GM21619 (cell line): ENCODE measurements at regions not wholly inside any gene's neighbourhood (a gene's known extent, or its start where the extent isn't known, plus 50 kb on each side); places are given as distances from the start of the nearest gene placed in this dataset.
"Not testable (repeated sequence)": the region's sequence is repeated elsewhere in the genome, so short reads cannot be mapped to it uniquely, and the experiment has no call there.

Source experiments
- ATAC-seq: cut with Tn5 transposase; IDR thresholded peaks from one replicate; pipeline ENCODE4 v1.9.1; 2021; ENCODE audit not compliant: unreplicated experiment

GRCh38 chr16:21487956-21488355 lies 111.4 kb upstream of the METTL9 start:
- ATAC-seq, result not testable (repeated sequence)

- ATAC-seq, result not testable (repeated sequence)
Observed at GRCh38 chr16:21499046-21499445, 100.3 kb upstream of the METTL9 start.

DNA sequence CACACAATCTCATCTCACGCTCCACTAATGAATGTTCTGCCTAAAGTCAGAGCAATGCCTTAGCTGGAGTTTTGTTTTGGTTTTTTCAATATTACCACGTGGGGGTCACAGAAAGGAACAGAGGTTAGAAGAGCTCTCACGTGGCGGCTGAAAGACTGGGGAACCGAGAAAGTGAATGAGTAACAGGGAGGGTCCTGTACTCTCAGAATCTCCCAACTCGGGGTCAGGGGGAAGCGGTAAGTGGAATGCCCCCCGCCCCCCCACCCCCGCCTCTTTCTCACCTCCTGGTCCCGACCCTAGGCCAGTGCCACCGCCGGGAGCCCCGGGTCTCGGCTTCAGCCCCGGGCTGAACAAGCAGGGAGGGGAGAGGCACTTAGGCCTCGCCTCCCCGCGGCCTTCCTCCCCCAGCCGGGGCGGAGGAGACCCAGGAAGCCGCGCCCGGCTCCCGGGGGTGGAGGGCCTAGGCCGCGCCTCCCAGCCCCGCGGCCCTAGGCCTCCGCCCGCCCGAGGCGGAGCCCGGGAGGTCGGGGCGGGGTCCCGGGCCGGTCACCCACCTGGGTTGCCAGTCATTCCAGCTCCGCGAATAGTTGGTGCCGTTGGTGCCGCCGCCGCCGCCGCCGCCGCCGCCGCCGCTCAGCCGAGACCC lies 98.0 kb upstream of the METTL9 start:
- ATAC-seq, result peak; percentile 33

- ATAC-seq, result peak; percentile 56
Observed at GRCh38 chr16:21501869-21502667, 97.3 kb upstream of the METTL9 start.

DNA sequence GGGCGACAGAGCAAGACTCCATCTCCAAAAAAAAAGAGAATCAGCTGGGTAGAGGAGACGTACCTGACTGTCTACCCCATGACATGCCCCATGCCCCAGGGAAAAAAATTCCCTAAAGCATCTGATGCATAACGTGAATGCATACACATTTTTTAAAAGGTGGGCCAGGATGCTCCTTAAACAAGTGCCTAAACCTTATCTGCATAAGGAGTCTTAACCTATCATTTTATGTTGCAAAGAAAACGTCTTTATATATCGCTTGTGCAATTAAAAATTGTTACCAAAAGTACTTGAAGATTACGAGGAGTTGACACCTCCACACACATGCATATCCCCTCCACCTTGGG lies 95.8 kb upstream of the METTL9 start:
- ATAC-seq, result not testable (repeated sequence)

DNA sequence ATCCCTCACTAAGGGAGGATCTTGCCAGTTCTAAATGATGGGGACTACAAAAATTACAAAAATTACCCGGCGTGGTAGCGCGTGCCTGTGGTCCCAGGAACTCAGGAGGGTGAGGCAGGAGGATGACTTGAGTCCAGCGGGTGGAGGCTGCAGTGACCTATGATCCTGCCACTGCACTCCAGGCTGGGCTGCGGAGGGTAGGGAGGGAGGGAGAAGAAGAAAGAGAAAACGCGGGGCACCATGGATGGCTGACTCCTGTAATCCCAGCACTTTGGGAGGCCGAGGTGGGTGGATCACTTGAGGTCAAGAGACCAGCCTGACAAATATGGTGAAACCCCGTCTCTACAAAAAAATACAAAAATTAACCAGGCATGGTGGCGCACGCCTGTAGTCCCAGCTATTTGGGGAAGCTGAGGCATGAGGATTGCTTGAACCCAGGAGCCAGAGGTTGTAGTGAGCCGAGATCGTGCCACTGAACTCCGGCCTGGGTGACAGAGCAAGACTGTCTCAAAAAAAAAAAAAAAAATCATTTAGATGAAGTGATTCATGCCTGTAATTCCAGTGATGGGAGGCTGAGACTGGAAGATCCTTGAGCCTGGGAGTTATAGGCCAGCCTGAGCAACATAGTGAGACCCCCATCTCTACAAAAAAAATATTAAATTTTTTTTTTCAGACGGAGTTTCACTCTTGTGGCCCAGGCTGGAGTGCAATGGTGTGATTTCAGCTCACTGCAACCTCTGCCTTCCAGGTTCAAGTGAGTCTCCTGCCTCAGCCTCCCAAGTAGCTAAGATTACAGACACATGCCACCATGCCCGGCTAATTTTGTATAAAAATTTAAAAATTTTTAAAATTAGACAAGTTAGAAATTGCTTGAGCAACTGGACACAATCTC lies 95.2 kb upstream of the METTL9 start:
- ATAC-seq, result not testable (repeated sequence)

GRCh38 chr16:21505751-21506520 lies 93.4 kb upstream of the METTL9 start:
- not testable (repeated sequence) for ATAC-seq

DNA sequence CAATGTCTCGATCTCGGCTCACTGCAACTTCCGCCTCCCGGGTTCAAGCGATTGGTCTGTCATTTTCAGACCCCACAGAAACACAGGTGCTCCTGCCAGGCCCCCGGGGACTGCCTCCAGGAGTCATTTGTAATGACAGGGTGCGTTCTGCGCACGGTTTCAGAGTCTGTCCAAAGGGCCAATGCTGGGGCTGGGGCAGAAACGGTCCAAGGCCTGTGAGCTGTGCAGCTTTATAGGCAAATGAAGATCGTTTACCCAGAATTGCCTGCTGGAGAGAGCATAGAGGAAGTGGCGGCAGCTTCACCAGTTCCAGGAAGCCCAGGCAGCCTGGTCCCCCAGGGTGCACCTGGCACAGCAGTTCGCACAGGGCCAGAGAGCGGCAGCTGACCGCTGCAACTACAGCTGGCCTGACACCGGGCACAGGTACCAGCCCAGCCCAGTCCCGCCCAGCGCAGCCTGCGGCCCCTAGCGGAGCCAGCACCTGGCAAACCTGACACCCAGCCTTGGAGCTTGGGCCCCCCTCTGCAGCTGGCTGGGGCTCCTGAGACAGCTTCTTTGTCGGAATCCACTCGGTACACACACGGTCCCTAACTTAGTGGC lies 92.4 kb upstream of the METTL9 start:
- peak; percentile 54 for ATAC-seq

DNA sequence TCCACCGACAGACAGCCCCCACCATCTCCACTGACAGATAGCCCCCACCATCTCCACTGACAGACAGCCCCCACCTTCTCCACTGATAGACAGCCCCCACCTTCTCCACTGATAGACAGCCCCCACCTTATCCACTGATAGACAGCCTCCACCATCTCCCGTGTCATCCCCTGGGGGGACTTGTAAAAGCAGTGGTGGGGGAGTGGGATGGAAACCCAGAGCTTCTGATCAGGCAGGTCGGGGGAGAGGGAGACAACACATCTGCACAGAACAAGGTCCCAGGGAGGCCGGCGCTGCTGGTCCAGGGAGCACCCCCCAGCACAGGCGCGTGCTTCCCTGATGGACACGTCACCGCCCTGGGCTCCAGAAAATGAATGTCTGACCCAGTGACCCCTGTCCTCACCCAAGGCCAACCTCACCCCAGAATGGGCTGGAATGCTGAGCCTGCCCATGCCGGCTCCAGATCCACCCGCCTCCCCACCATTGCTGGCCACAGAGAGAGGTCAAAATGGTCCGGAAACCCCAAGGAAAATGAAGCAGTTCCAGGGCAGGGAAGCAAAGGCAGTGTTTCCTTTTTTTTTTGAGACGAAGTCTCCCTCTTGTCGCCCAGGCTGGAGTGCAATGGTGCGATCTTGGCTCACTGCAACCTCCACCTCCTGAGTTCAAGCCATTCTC lies 91.6 kb upstream of the METTL9 start:
- not testable (repeated sequence) for ATAC-seq

DNA sequence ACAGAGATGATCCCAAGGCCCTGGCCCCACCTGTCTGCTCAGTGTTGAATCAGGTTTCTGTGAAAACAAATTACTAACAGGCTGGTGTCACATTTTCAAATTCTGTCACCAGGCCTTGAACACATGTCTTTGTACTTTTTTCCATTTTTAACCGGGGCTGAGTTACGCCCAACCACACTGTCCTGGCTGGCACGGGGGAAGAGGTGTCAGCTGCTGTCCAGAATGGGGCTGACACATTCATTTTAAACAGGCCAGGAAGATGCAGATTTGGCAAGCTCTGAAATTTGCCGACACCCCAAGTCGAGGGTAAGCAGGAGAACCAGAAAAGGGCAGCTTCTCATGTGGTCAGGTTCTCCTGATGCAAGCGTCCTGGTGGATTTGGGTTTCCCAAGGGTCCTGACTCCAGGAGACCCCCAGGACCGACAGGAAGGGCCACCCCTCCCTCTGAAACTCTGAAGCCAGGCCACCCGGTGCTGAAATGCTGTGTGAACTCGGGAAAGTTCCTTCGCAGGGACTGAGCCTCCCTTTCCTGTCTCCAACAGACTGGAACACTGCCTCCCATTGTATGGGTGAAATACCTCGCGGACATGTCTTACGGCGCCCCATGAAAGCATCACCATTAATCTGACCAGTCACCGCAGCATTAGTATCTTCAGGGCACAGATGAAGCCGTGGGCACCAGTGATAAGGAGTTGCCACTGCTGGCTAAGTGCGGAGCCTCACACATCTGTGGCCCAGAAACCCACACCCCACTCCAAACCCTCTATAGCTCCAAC lies 90.5 kb upstream of the METTL9 start:
- not testable (repeated sequence) for ATAC-seq

- ATAC-seq, result not testable (repeated sequence)
Observed at GRCh38 chr16:21509437-21510086, 89.8 kb upstream of the METTL9 start.

DNA sequence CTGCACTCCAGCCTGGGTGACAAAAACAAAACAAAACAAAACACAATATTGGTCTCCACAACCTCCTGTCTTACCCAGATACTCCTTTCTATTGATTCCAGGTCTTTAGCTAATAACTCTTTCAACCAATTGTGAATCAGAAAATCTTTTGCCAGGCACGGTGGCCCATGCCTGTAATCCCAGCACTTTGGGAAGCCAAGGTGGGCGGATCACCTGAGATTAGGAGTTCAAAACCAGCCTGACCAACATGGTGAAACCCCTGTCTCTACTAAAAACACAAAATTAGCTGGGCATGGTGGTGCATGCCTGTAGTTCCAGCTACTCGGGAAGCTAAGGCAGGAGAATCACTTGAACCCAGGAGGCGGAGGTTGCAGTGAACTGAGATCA lies 88.5 kb upstream of the METTL9 start:
- ATAC-seq, result not testable (repeated sequence)

- not testable (repeated sequence) for ATAC-seq
Observed at GRCh38 chr16:21511315-21512210, 87.8 kb upstream of the METTL9 start.

DNA sequence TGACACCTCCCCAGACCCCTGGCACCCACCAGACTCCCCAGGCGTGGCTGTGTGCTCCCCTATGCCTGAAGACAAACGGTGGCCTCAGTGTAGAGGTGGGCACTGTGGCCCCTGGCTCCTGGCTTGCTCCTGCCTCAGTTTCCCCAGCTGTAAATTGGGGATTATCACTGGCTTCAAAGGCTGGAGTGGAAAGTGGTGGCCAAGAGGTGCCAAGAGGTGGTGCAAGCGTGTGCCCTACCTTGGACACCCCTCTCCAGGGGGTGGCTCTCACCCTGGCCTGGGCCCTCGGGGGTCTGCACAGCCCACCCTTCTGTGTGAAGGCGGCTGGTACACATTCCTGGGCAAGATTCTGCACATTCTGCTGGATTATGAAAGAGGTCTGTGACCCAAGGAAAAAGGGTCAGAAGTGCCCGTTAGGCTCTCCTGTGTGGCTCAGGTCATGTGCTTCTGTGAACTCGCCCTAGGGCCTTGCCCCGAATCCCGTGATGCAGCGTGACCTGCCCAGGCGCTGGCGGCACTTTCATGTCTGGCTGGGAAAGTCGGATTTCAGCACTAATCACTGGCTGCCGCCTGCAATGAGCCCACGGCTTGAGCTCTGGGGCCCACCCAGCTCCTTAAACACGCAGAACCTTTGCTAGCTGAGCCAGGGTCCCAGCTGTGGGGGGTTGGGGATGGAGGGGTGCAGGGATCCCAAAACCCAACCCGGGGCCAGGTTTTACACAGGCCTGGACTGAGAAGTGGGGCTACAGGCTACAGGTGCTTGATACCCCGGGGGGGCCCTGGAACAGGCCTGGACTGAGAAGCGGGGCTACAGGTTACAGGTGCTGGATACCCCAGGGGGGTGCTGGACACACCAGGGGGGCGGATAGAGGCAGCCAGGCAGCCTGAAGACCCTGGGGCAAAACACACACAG lies 86.8 kb upstream of the METTL9 start:
- ATAC-seq, result not testable (repeated sequence)

- ATAC-seq, result not testable (repeated sequence)
Observed at GRCh38 chr16:21513337-21513741, 86.0 kb upstream of the METTL9 start.

GRCh38 chr16:21513812-21514473 lies 85.4 kb upstream of the METTL9 start:
- not testable (repeated sequence) for ATAC-seq
